ENCODE measurements at regions not wholly inside any gene's neighbourhood (a gene's known extent, or its start where the extent isn't known, plus 50 kb on each side); places are given as distances from the start of the nearest gene placed in this dataset.
A peak's percentile ranks its signal among the peaks of the same experiment; 100 is the strongest.
"Not testable (repeated sequence)": the region's sequence is repeated elsewhere in the genome, so short reads cannot be mapped to it uniquely, and the experiment has no call there.

DNA sequence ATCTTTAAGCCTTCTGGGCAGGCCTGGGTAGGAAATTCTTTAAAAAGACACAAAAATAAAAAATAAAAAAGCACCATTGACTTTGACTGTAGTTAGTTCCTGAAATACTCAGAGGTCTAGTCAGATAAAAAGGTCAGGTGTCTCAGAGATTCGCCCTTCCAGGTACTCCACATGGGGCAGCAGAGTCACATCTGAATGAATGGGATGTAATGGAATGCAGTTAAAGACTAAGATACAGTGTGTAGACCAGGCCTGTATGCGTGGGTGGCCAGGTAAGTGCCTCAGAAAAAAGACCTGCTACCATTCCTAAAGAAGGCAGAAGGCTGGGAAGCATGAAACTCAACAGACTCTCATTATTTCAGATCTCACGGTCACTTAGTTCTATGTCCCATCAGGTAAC lies 68.6 kb upstream of the SEM1 start:
- DNase-seq (ENCODE audit: low spot score in 2 of 2) = no peak
- WGBS, 2 donors = 81 to 84% methylated on average over 3 of the region's 3 CpGs
- Histone ChIP-seq H3K36me3 (no peaks in the 10 kb centered on the region), H3K4me3 (no peak overlapping the region), H3K27ac (no peak overlapping the region), H3K4me1 (peaks cover 0 to 4% (median 0%) of the 10 kb centered on the region in 4 donors), H3K9me3 (no peaks in the 10 kb centered on the region), H3K27me3 (no peaks in the 10 kb centered on the region)
- TF ChIP-seq POLR2A (IDR thresholded peaks at IDR 0.05) (no peak), EP300 (IDR thresholded peaks at IDR 0.05) (no peak)
- TF ChIP-seq, protein P1, sequence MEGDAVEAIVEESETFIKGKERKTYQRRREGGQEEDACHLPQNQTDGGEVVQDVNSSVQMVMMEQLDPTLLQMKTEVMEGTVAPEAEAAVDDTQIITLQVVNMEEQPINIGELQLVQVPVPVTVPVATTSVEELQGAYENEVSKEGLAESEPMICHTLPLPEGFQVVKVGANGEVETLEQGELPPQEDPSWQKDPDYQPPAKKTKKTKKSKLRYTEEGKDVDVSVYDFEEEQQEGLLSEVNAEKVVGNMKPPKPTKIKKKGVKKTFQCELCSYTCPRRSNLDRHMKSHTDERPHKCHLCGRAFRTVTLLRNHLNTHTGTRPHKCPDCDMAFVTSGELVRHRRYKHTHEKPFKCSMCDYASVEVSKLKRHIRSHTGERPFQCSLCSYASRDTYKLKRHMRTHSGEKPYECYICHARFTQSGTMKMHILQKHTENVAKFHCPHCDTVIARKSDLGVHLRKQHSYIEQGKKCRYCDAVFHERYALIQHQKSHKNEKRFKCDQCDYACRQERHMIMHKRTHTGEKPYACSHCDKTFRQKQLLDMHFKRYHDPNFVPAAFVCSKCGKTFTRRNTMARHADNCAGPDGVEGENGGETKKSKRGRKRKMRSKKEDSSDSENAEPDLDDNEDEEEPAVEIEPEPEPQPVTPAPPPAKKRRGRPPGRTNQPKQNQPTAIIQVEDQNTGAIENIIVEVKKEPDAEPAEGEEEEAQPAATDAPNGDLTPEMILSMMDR (IDR thresholded peaks at IDR 0.05) = no peak

DNA sequence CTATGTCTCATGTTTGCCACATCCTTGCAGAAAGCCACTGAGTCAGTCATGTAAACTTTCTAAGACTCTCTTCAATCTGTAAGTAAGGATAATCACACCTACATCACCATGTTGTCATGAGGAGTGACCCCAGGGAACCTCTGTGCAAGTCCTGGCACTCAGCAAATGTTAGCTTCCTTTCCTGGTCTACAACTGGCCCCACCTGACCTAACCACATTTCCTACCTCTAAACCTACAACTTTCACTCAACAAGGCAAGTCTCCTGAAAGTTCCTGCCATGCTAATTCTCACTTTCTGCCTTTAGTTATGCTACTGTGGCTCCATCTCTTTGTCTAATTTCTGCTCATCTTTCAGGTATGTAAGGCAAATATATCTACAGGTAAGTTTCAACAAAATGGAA lies 72.3 kb upstream of the SEM1 start:
- Histone ChIP-seq H3K4me1 (peaks cover 0 to 3% (median 0%) of the 10 kb centered on the region in 4 donors), H3K27me3 (no peaks in the 10 kb centered on the region), H3K9me3 (no peaks in the 10 kb centered on the region), H3K27ac (no peak overlapping the region), H3K36me3 (no peaks in the 10 kb centered on the region), H3K4me3 (no peak overlapping the region)
- no peak for DNase-seq (ENCODE audit: low spot score in 2 of 2)
- TF ChIP-seq EP300 (IDR thresholded peaks at IDR 0.05) (no peak), POLR2A (IDR thresholded peaks at IDR 0.05) (no peak)
- TF ChIP-seq, protein P1 (IDR thresholded peaks at IDR 0.05) = no peak

DNA sequence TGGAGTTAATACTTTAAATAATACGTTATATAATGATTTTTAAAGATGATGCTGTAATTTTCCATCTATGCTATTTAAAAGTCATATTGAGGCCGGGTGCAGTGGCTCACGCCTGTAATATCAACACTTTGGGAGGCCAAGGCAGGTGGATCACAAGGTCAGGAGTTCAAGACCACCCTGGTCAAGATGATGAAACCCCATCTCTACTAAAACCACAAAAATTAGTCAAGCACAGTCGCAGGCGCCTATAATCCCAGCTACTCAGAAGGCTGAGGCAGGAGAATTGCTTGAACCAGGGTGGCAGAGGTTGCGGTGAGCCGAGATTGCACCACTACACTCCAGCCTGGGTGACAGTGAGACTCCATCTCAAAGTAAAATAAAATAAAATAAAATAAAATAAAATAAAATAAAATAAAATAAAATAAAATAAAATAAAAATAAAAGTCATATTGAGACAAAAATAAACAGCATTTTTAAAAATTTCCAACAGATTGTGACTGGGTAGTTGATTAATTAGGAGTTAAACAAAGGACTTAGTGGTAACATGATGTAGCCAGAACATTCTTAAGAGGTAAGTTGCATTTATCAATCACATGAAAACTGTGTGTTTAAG lies 73.1 kb upstream of the SEM1 start:
- H3K9me3 ChIP-seq; H3K27ac ChIP-seq; H3K36me3 ChIP-seq; H3K4me1 ChIP-seq; H3K27me3 ChIP-seq; H3K4me3 ChIP-seq; DNase-seq (ENCODE audit: low spot score in 2 of 2): not testable (repeated sequence)
- 78 to 81% methylated on average over 7 of the region's 7 CpGs for WGBS, 2 donors

DNA sequence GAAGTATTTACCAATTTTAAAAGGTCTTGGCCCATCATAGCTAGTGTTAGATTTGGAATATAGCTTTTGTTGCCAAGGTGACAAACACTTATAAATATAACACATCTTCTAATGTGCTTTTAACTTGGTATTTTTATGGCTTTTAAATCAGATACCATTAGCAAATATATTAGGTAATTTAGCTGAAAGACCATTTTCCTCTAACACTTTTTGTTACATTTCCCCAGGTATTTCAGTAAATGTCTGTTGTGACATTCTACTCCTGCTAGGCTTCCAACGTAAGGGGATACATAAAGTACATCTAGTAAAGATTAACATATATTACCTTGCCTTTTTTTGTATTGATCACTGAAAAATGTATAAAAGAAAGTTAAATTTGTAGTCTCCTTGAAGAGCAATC lies 75.0 kb upstream of the SEM1 start:
- WGBS, 2 donors = 90 to 92% methylated on average over 1 of the region's 1 CpG
- Histone ChIP-seq H3K27me3 (no peaks in the 10 kb centered on the region), H3K4me3 (no peak overlapping the region), H3K27ac (no peak overlapping the region), H3K36me3 (no peaks in the 10 kb centered on the region), H3K9me3 (no peaks in the 10 kb centered on the region), H3K4me1 (peaks cover 0 to 8% (median 2%) of the 10 kb centered on the region in 4 donors)
- TF ChIP-seq, protein P1 (IDR thresholded peaks at IDR 0.05) = no peak
- TF ChIP-seq POLR2A (IDR thresholded peaks at IDR 0.05) = no peak
- DNase-seq (ENCODE audit: low spot score in 2 of 2) = no peak

DNA sequence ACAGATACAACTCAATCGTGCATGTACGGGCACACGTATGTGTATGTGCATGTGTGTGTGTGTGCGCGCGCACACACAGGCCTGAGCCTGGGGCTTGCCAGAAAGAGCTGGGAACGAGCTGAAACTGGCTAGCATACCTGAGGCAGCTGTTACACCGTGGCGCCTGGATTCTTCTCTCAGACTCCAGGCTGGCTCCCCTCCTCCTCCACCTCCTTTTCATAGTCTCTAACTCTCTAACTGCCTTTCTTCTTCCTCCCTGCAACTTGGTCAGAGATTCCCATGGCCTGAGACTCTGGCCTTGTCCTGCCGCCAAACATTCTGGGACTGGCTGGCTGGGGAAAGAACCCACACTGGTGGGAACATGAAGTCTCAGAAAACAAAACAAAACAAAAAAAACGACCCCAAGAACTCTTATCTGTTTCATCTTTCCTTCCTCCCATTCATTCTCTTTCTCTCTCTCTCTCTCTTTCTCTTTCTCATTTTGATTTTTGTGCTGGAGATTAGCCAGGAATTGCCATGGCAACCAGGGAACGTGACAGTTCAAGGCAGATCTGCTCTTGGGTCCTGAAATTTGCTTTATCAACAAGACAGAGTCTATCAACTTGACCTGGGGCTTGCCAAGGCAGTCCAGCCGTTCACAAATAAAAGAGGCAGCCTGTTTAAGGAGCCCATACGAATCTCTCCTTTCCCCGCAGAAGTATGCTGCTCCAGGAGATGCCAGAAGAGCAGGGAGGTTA lies 76.8 kb upstream of the SEM1 start:
- WGBS, 2 donors = 58 to 61% methylated on average over 15 of the region's 15 CpGs
- Histone ChIP-seq H3K27ac (peak overlapping the region in 2 of 4 donors; percentile 14 to 41), H3K4me1 (peaks cover 0 to 8% (median 2%) of the 10 kb centered on the region in 4 donors), H3K27me3 (no peaks in the 10 kb centered on the region), H3K4me3 (no peak overlapping the region), H3K9me3 (no peaks in the 10 kb centered on the region), H3K36me3 (no peaks in the 10 kb centered on the region)
- TF ChIP-seq EP300 (IDR thresholded peaks at IDR 0.05) (no peak), POLR2A (IDR thresholded peaks at IDR 0.05) (no peak)
- TF ChIP-seq, protein P1 (IDR thresholded peaks at IDR 0.05) = no peak
- DNase-seq (ENCODE audit: low spot score in 2 of 2) = no peak
